ENCODE measurements at regions not wholly inside any gene's neighbourhood (a gene's known extent, or its start where the extent isn't known, plus 50 kb on each side); places are given as distances from the start of the nearest gene placed in this dataset.

GRCh38 chr1:48071513-48071912 is 74.3 kb upstream of the TRABD2B start:
- TF ChIP-seq RFX5 (IDR thresholded peaks at IDR 0.05; ENCODE audit: low read depth, low read length) (no peak), CEBPB (IDR thresholded peaks at IDR 0.05; ENCODE audit: low read depth, low read length) (no peak), CTCF (conservative IDR thresholded peaks at IDR 0.05; ENCODE audit: low read depth, low read length) (no peak), POLR2A (IDR thresholded peaks at IDR 0.05; ENCODE audit: low read depth, low read length) (no peak), CHD1 (IDR thresholded peaks at IDR 0.05; ENCODE audit: low read depth, low read length) (no peak), MAZ (IDR thresholded peaks at IDR 0.05; ENCODE audit: borderline replicate concordance, low read depth, low read length) (no peak), NFE2L2 (IDR thresholded peaks at IDR 0.05; ENCODE audit: low read depth, low read length) (no peak), BHLHE40 (IDR thresholded peaks at IDR 0.05; ENCODE audit: low read depth, low read length) (no peak), MXI1 (IDR thresholded peaks at IDR 0.05; ENCODE audit: borderline replicate concordance, low read depth, low read length) (no peak), RAD21 (IDR thresholded peaks at IDR 0.05; ENCODE audit: low read length) (no peak), ELK1 (IDR thresholded peaks at IDR 0.05; ENCODE audit: borderline replicate concordance, low read depth, low read length) (no peak), SMC3 (IDR thresholded peaks at IDR 0.05; ENCODE audit: low read depth, low read length) (no peak)
- TF ChIP-seq, protein P1, sequence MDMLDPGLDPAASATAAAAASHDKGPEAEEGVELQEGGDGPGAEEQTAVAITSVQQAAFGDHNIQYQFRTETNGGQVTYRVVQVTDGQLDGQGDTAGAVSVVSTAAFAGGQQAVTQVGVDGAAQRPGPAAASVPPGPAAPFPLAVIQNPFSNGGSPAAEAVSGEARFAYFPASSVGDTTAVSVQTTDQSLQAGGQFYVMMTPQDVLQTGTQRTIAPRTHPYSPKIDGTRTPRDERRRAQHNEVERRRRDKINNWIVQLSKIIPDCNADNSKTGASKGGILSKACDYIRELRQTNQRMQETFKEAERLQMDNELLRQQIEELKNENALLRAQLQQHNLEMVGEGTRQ (IDR thresholded peaks at IDR 0.05; ENCODE audit: low read depth, low read length): no peak
- H3K18ac ChIP-seq (ENCODE audit: low read depth, low read length): no peak overlapping the region
- H2AK9ac ChIP-seq (replicated peaks; ENCODE audit: low read depth, low read length, poor library complexity): no peak overlapping the region
- H2AK5ac ChIP-seq (ENCODE audit: low read depth, low read length): no peak overlapping the region
- no TSS peak for BruUV-seq (replicated peaks)
- H3K4me3 ChIP-seq (ENCODE audit: insufficient read depth, low read depth, low read length): no peak overlapping the region
- dilution Hi-C loops (cut with HindIII; ENCODE audit: low sequenced_read_pairs, unreplicated experiment) (no loop called here), intact Hi-C loops (cut with micrococcal nuclease) (no loop called here), in situ Hi-C loops (cut with MboI; ENCODE audit: low sequenced_read_pairs) (no loop called here)
- H2BK15ac ChIP-seq (ENCODE audit: low read depth, low read length): no peak overlapping the region
- no peaks in the 10 kb centered on the region for H4K20me1 ChIP-seq (ENCODE audit: insufficient read depth, low read length)
- H3K79me1 ChIP-seq (ENCODE audit: low read depth in 1 of 2, low read length in 2 of 2): no peaks in the 10 kb centered on the region
- ChIA-PET CTCF (no interaction called here), POLR2A (ENCODE audit: unreplicated experiment) (no interaction called here)
- no peak overlapping the region for H3K4ac ChIP-seq (ENCODE audit: low read depth, low read length)
- no peak overlapping the region for H2BK120ac ChIP-seq (ENCODE audit: low read depth, low read length)
- WGBS, 2 experiments (ENCODE audit: extremely low coverage in 2 of 2, insufficient read length in 1 of 2): no CpG with 5 or more reads among the region's 1 CpG
- no peak overlapping the region for H2BK20ac ChIP-seq (ENCODE audit: low read depth, low read length)
- H3K4me2 ChIP-seq (ENCODE audit: low read depth, low read length): no peak overlapping the region
- ATAC-seq (ENCODE audit: low read depth) (no peak), DNase-seq (no peak)
- H3K56ac ChIP-seq (ENCODE audit: extremely low read depth, insufficient read depth, low read length): no peak overlapping the region
- H2AFZ ChIP-seq (replicated peaks; ENCODE audit: low read length, poor library complexity): no peak overlapping the region
- no peaks in the 10 kb centered on the region for H3K9me1 ChIP-seq (ENCODE audit: insufficient read depth, low read length)
- no peak overlapping the region for H4K91ac ChIP-seq (ENCODE audit: insufficient read depth, low read depth, low read length)
- no peaks in the 10 kb centered on the region for H3K36me3 ChIP-seq (ENCODE audit: control insufficient read depth, insufficient read depth, low read length)
- H3K9ac ChIP-seq (ENCODE audit: low read depth, low read length): no peak overlapping the region
- H4K8ac ChIP-seq (ENCODE audit: low read depth in 2 of 2, low read length in 2 of 2): no peak overlapping the region
- no peak overlapping the region for H3K14ac ChIP-seq (replicated peaks; ENCODE audit: low read depth, low read length)
- no peaks in the 10 kb centered on the region for H3K27me3 ChIP-seq (ENCODE audit: control insufficient read depth, insufficient read depth, low read length)
- H3K4me1 ChIP-seq (ENCODE audit: control insufficient read depth, insufficient read depth, low read length): no peaks in the 10 kb centered on the region
- no peak overlapping the region for H3K27ac ChIP-seq (ENCODE audit: insufficient read depth, low read length)
- H2BK5ac ChIP-seq (ENCODE audit: low read depth, low read length, poor library complexity, severe bottlenecking): no peak overlapping the region
- no peak overlapping the region for H4K5ac ChIP-seq (ENCODE audit: low read depth, low read length)
- no peaks in the 10 kb centered on the region for H3K9me3 ChIP-seq (ENCODE audit: control insufficient read depth, insufficient read depth, low read length)
- H3K23ac ChIP-seq (ENCODE audit: low read depth, low read length): no peak overlapping the region

All from IMR-90 (cell line).